MCF 10A (cell line): ENCODE measurements at regions not wholly inside any gene's neighbourhood (a gene's known extent, or its start where the extent isn't known, plus 50 kb on each side); places are given as distances from the start of the nearest gene placed in this dataset.

Experiments
- BruUV-seq: library from RNA; stranded (reverse); fragments of 400-500 nt; replicated peaks from 2 replicates; lab custom pipeline; 2021; lab: Mats Ljungman, UMichigan
- CTCF ChIA-PET: fragments of 300-600 bp; sonication (Branson Sonifier 250); formaldehyde crosslinking; extraction: SDS; loops from one replicate; lab custom pipeline; 2021; ENCODE audit warnings: antibody characterized with exemption, inconsistent platforms; lab: Yijun Ruan, JAX
- POLR2A ChIA-PET: fragments of 300-600, 350-650 bp; sonication (Branson Sonifier 250); formaldehyde crosslinking; extraction: SDS; loops from one replicate; lab custom pipeline; 2020; ENCODE audit warnings: antibody characterized with exemption, inconsistent platforms; lab: Yijun Ruan, JAX
- DNase-seq: peaks from one replicate; pipeline ENCODE4 v3.0.0-alpha.2; 2018; ENCODE audit not compliant: unreplicated experiment
- H3K27ac Mint-ChIP-seq: one replicate; pipeline ENCODE4 v1.8.0; 2022; ENCODE audit warnings: mild to moderate bottlenecking, low read depth, mixed read lengths; ENCODE audit not compliant: unreplicated experiment
- H3K27me3 Mint-ChIP-seq: one replicate; pipeline ENCODE4 v1.8.0; 2022; ENCODE audit warnings: mixed read lengths; ENCODE audit not compliant: insufficient read depth, unreplicated experiment
- H3K36me3 Mint-ChIP-seq: one replicate; pipeline ENCODE4 v1.8.0; 2022; ENCODE audit warnings: mild to moderate bottlenecking, moderate library complexity, mixed read lengths; ENCODE audit not compliant: insufficient read depth, unreplicated experiment
- H3K4me1 Mint-ChIP-seq: one replicate; pipeline ENCODE4 v1.8.0; 2022; ENCODE audit warnings: mixed read lengths; ENCODE audit not compliant: insufficient read depth, unreplicated experiment
- H3K4me3 Mint-ChIP-seq: one replicate; pipeline ENCODE4 v1.8.0; 2022; ENCODE audit warnings: mild to moderate bottlenecking, moderate library complexity, mixed read lengths; ENCODE audit not compliant: unreplicated experiment
- H3K9me3 Mint-ChIP-seq: one replicate; pipeline ENCODE4 v1.8.0; 2022; ENCODE audit warnings: mixed read lengths; ENCODE audit not compliant: unreplicated experiment
- intact Hi-C: fragments of 100-400 bp; cut with micrococcal nuclease; formaldehyde crosslinking; loops from 2 replicates; pipeline ENCODE4 v1.14.1; 2022
- TF ChIP-seq, protein P1 (sequence below): fragments of 200-600 bp; IDR thresholded peaks from one replicate; pipeline ENCODE4 v1.8.0; 2022; ENCODE audit warnings: antibody characterized with exemption, mild to moderate bottlenecking; ENCODE audit not compliant: unreplicated experiment

DNA sequence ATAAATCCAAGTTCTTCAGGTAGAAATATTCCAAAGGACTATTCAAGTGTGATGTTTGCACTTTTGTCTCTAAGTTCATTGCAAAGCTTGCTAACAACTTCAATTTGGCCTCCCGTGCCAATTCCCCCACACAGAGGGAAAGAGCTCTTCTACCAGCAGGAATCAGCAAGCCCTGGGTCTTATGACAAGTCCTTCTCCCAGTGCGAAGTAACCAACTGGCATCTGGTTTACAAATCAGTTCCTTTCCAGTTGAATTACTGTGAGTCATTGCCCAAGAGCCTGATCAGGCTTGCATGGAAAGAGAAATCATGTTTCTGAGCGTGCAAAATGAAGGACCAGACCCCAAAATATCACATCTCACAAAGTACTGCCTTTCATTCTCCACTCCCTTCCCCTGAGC lies 62.7 kb upstream of the SLCO3A1 start:
- H3K4me3 Mint-ChIP-seq = no peak overlapping the region
- DNase-seq = peak; percentile 61

DNA sequence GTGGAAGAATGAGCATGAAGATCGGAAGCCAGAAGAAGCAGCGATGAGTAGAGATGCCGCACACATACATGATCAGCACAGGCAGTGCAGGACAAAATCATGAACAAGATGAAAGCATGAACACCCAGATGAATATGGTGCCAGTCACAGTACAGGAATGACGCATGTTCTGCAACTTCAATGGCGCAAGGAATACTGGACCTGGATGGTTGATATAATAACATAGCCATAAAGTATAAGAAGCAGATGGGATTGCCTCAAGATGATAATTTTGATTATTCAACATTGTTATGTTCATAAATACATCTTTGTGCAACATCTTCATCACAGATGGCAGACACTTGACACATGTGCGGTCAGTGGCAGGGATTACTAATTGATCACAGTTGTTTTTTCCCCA lies 59.7 kb upstream of the SLCO3A1 start:
- H3K36me3 Mint-ChIP-seq = no peaks in the 10 kb centered on the region
- intact Hi-C loops = no loop called here

More for the DNA sequence above, 62.7 kb upstream of the SLCO3A1 start:
- ChIA-PET POLR2A (interaction anchor here (0.6 to 0.9 kb wide), 5 partner anchors 10 to 335 kb away, joined by 3 to 5 read pairs (median 3); no protein-coding TSS in a partner anchor), CTCF (interaction anchor here (0.6 to 1.3 kb wide), 5 partner anchors 9 to 94 kb away, joined by 3 to 6 read pairs (median 3); no protein-coding TSS in a partner anchor)
- TF ChIP-seq, protein P1, sequence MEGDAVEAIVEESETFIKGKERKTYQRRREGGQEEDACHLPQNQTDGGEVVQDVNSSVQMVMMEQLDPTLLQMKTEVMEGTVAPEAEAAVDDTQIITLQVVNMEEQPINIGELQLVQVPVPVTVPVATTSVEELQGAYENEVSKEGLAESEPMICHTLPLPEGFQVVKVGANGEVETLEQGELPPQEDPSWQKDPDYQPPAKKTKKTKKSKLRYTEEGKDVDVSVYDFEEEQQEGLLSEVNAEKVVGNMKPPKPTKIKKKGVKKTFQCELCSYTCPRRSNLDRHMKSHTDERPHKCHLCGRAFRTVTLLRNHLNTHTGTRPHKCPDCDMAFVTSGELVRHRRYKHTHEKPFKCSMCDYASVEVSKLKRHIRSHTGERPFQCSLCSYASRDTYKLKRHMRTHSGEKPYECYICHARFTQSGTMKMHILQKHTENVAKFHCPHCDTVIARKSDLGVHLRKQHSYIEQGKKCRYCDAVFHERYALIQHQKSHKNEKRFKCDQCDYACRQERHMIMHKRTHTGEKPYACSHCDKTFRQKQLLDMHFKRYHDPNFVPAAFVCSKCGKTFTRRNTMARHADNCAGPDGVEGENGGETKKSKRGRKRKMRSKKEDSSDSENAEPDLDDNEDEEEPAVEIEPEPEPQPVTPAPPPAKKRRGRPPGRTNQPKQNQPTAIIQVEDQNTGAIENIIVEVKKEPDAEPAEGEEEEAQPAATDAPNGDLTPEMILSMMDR = no peak
- Mint-ChIP-seq H3K4me1 (peaks cover 4% of the 10 kb centered on the region), H3K36me3 (no peaks in the 10 kb centered on the region), H3K9me3 (no peaks in the 10 kb centered on the region), H3K27me3 (peaks cover 7% of the 10 kb centered on the region), H3K27ac (no peak overlapping the region)
- intact Hi-C loops = no loop called here
- no TSS peak for BruUV-seq

DNA sequence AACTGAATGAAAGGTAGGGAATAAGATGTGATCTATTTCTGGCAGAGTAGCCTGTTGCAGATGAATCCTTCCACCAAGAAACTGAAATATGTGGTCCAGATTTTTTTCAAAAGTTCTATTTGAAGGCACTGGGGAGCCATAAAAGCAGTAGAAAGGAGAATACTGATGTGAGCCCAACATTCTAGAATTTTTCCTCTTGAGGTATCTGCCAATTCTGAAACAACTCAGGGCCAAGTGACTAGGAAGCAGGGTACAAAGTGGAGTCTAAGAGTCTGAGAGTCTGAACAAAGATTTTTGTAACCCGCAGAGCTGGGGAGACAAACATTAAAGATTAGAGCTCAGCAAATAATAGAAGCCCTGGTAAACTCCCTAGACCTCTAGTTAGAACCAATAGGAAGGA lies 58.3 kb upstream of the SLCO3A1 start:
- intact Hi-C loops = no loop called here
- Mint-ChIP-seq H3K36me3 (no peaks in the 10 kb centered on the region), H3K4me3 (no peak overlapping the region), H3K4me1 (peaks cover 4% of the 10 kb centered on the region), H3K27ac (no peak overlapping the region), H3K9me3 (no peaks in the 10 kb centered on the region), H3K27me3 (peaks cover 15% of the 10 kb centered on the region)
- TF ChIP-seq, protein P1 = no peak
- POLR2A ChIA-PET = no interaction called here
- no TSS peak for BruUV-seq
- no peak for DNase-seq
- CTCF ChIA-PET = no interaction called here

More for the DNA sequence above, 59.7 kb upstream of the SLCO3A1 start:
- TF ChIP-seq, protein P1 = no peak
- Mint-ChIP-seq H3K27ac (no peak overlapping the region), H3K4me3 (no peak overlapping the region), H3K9me3 (no peaks in the 10 kb centered on the region), H3K27me3 (peaks cover 14% of the 10 kb centered on the region), H3K4me1 (peaks cover 4% of the 10 kb centered on the region)
- CTCF ChIA-PET = no interaction called here
- no peak for DNase-seq
- no TSS peak for BruUV-seq
- POLR2A ChIA-PET = no interaction called here

DNA sequence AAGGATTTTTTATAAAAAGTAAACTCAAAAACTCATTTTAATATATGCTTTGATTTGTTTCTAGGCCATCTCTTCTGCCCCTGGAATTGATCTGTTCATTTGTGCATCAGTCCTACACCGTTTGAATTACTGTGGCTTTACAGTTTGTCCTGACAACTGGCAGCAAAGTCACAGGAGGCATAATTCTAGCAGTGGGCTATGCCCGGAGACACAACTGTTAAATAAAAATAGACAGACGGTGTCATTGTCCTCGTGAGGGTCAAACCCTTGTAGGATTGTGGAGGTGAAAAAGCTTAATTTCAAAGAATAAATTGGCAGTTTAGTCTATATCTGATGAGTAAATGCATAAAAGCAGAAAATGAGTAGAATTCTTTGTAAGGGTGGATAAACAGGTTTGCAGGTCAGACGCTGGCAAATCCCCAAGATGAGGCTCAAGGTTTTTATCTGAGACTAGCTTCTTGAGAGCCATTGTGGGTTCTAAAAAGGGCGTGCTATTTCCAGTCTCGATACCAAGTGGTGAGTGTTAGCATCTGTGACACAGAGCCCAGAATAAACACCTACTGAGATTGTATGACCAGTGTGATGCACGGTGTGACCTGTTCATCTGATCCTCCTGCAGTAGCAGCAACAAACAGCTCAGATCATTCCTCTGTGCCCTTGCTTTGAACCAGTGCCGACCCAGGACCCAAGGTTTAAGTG lies 51.5 kb upstream of the SLCO3A1 start:
- intact Hi-C loops = no loop called here
- POLR2A ChIA-PET = interaction anchor here (0.7 kb wide), 1 partner anchor 50 kb away, joined by 3 read pairs; no protein-coding TSS in a partner anchor

More for the DNA sequence above, 51.5 kb upstream of the SLCO3A1 start:
- Mint-ChIP-seq H3K36me3 (no peaks in the 10 kb centered on the region), H3K9me3 (no peaks in the 10 kb centered on the region), H3K27me3 (peaks cover 47% of the 10 kb centered on the region), H3K27ac (no peak overlapping the region), H3K4me3 (no peak overlapping the region), H3K4me1 (no peaks in the 10 kb centered on the region)
- DNase-seq = no peak
- no TSS peak for BruUV-seq
- TF ChIP-seq, protein P1 = no peak
- CTCF ChIA-PET = interaction anchor here (0.5 to 1.9 kb wide), 3 partner anchors 14 to 1351 kb away, joined by 3 to 5 read pairs (median 5); no protein-coding TSS in a partner anchor
